Suppressor macrophage treated with lipopolysaccharide for 1 hour (primary cell): ENCODE measurements at regions not wholly inside any gene's neighbourhood (a gene's known extent, or its start where the extent isn't known, plus 50 kb on each side); places are given as distances from the start of the nearest gene placed in this dataset.
"Not testable (repeated sequence)": the region's sequence is repeated elsewhere in the genome, so short reads cannot be mapped to it uniquely, and the experiment has no call there.

ENCODE experiments used
- DNase-seq, 3 donors: peaks; one replicate each; pipeline ENCODE4 v3.0.0-alpha.2; 2020 to 2022

GRCh38 chr10:63795094-63795860 lies 274.1 kb downstream of the REEP3 start:
- no peak for DNase-seq

DNA sequence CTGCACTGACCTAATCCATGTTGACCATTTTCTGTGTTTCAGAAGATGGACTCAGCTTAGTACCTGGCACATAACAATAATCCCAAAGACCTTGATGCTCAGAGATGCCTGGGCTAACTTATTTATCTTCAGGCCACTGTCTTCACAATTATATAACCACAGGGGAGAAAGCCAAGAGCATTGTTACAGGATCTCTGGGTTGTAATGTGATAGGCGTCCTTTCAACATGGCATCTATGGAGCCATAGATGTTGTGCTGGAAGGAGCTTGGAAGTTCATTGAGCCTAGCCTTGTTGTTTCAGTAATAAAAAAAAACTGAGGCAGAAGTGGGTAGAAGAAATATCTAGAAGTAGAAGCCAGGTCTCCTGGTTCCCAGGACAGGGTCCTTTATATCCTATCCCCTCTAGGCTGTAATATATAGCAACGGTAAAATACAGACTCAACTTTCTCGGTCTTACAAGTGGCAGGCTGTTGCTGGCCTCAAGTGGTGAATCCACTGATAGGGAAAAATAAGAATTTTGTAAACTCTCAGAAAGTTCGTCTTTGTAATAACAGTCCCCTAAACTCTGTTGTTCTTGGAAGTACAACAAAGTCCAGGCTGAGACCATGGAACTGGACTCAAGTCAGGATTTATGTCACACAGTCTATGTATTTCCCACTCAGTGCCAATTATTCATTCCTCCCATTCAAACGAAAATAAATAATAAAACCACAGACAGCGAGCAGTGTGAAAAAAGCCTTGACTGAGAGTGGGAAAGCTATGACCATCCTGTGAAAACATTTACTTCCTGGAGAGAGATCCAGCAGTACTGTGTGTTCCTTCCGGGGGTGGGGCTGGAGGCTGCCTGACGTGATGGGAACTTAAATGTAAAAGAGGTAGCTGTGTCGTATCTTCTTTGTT lies 277.6 kb downstream of the REEP3 start:
- DNase-seq: peak in 2 of 3 donors; percentile 4 to 10

DNA sequence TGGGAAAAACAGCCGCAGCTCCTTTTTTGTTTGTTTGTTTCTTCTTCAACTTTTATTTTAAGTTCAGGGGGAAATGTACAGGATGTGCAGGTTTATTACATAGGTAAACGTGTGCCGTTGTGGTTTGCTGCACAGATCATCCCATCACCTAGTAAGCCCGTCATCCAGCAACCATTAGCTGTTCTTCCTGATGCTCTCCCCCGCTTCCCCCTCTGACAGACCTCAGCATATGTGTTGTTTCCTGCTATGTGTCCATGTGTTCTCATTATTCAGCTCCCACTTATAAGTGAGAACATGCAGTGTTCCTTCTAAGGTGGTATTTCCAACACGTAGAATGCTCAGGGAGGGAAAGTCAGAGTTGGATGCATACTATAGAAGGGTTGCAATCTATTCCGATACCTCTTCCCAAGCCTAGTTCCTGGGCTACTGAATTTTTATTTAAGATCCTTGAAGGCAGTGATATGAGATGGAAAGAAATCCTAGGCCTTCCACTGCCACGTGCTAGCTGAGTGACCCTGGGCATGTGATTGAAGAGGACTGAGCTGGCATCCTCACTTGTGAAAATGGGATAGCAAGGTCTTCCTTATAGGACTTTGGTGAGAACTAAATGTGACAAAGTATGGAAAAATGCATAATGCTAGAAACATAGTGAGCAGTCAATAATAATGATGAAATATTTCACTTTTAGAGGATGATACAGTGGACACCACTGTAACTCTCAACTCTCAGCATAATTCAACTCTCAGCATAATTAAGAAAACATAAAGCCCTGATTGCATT lies 278.5 kb downstream of the REEP3 start:
- no peak for DNase-seq

DNA sequence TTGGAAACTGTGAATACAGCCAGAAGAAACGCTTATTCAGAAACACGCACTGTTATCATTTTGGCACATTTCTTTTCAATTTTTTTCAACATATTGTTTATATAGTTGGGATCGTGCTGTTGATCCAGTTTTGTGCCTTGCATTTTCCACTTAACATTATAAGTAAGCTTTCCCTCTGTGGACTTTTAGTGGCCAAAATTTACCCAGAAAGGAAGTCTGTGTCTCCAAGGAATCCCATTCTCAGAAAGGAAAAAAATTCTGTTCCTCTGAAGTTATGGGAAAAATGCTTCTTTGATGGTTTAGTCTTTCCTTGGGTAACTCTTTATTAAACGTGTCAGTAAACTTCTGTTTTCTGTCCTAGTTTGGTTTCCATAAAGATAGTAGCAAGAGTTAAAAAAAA lies 280.0 kb downstream of the REEP3 start:
- peak in 1 of 3 donors; percentile 8 for DNase-seq

DNA sequence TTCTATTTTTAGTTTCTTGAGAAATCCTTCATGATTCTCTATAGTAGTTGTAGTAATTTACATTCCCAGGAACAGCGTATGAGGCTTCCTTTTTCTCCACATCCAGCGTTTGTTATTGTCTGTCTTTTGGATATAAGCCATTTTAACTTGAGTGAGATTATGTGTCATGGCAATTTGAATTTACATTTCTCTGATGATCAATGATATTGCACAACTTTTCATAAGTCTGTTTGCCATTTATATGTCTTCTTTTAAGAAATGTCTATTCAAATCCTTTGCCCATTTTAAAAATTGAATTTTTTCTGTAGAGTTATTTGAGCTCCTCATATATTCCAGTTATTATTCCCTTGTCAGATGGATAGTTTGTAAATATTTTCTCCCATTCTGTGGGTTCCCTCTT lies 285.1 kb downstream of the REEP3 start:
- no peak for DNase-seq

DNA sequence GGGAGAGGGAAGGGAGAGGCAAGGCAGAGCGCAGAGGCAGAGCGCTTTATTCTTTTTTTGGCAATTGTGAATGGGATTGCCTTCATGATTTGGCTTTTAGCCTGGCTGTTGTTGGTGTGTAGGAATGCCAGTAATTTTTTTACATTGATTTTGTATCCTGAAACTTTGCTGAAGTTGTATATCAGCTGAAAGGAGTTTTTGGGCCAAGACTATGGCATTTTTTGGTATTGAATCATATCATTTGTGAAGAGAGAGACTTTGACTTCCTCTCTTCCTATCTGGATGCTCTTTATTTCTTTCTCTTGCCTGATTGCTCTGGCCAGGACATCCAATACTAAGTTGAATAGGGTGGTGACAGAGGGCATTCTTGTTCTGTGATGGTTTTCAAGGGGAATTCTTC lies 291.3 kb downstream of the REEP3 start:
- no peak for DNase-seq

- DNase-seq: peak; percentile 53 to 78 (median 71)
These were observed 298.6 kb downstream of the REEP3 start for GRCh38 chr10:63819753-63820329.

DNA sequence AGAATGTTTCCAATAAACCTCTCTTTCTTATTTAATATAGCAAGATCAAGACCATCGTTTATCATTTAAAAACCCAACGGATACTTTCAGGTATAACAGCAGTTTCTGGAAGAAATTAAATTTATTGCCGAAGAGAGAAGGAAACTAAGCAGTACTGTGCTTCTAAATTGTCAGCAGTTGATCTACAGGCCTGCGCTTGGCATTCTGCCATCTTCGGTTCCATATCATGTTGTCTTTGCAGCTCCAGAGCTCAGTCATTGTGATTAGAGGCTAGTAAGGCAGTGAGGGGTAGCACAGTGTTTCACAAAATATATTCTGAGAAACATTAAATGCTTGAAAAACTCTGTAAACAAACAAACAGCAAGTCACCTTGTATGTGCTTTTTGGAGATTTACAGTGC lies 301.3 kb downstream of the REEP3 start:
- DNase-seq: no peak

- DNase-seq: no peak
These were observed 303.9 kb downstream of the REEP3 start for GRCh38 chr10:63825111-63825510.

DNA sequence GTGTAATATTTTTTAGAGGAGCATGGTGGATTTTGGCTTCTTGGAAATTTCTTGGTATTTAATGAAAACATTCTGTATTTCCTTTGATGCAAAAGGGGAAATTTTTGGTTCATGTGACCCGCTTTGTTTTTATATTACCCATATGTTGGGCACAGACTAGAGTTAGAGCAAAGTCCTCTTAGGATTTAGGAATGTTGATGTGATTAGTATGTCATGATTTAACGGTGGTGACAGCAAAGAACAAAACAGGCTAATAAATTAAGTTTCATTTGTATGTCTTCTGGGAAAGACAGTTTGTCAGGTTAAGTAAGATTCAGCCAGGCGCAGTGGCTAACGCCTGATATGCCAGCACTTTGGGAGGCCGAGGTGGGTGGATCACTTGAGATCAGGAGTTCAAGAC lies 304.6 kb downstream of the REEP3 start:
- DNase-seq: no peak

DNA sequence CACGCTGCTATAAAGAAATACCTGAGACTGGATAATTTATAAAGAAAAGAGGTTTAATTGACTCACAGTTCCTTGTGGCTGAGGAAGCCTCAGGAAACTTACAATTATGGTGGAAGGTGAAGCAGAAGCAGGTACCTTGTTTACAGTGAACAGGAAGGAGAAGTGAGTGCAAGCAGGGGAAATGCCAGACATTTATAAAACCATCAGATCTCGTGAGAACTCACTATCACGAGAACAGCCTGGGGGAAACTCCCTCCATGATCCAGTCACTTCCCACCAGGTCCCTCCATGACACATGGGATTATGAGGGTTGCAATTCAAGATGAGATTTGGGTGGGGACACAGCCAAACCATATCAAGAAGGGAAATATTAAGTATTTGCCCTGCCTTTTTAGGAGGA lies 305.8 kb downstream of the REEP3 start:
- DNase-seq: peak in 2 of 3 donors; percentile 6 to 17

DNA sequence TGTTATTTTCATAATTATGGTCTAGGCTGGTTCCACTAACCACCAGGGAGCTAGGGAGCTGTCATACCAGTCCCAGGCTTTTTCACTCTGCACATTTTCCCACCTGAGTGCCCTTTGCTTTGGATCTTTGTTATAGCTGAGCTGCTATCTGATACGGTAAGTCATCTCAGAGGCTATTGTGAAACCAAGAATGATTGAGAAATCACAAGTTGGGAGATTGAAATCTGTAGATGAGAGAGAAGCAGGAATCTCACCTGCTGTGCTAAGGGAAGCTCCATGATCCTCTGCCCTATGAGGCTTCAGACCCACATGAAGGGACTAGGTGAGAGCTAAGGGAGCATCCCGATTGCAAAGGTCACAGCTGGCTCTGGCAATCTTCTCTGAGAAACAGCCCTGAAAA lies 307.8 kb downstream of the REEP3 start:
- DNase-seq: peak in 1 of 3 donors; percentile 8

DNA sequence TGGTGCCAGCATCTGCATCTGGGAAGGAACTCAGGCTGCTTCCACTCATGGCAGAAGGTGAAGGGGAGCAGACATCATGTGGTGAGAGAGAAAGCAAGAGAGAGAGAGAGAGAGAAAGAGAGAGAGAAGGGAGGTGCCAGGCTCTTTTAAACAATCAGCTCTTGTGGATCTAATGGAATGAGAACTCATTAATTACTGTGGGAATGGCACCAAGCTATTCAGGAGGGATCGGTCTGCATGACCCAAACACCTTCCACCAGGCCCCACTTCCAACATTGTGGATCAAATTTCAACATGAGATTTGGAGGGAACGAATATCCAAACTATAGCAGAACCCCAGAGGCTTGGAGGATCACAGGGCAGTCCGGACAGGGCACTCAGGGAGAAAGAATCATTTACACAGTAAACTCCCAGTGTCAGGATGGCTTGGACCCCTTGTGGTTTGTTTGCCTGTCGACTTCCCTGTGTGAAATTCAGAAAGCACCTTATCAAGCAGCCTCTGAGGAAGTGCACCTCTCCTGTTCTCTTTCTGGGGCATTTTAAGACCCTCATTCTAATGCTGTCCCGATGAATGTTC lies 308.5 kb downstream of the REEP3 start:
- no peak for DNase-seq

GRCh38 chr10:63832686-63833085 lies 311.5 kb downstream of the REEP3 start:
- DNase-seq: no peak

- no peak for DNase-seq
These were observed 312.3 kb downstream of the REEP3 start for GRCh38 chr10:63833411-63834060.

GRCh38 chr10:63836666-63837442 lies 315.7 kb downstream of the REEP3 start:
- no peak for DNase-seq

DNA sequence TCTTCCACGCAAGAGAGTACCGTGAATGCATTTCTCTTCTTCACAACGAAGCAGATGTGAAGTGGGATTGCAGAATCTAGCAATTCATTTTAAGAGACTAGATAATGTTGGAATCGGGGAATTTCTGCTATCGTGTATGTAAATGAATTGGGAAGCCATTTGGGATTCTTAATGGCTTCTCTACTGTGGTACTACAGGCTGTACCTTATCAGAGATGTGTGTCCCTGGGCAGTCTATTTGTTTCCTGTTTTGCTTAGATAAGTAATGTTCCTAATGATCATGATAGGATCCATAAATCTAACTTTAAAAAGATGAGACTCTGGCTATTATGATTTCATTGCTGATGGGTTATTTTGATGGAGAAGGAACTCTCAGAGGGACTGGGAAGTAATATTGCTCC lies 320.6 kb downstream of the REEP3 start:
- DNase-seq: no peak

- DNase-seq: no peak
These were observed 321.9 kb downstream of the REEP3 start for GRCh38 chr10:63843107-63843506.

DNA sequence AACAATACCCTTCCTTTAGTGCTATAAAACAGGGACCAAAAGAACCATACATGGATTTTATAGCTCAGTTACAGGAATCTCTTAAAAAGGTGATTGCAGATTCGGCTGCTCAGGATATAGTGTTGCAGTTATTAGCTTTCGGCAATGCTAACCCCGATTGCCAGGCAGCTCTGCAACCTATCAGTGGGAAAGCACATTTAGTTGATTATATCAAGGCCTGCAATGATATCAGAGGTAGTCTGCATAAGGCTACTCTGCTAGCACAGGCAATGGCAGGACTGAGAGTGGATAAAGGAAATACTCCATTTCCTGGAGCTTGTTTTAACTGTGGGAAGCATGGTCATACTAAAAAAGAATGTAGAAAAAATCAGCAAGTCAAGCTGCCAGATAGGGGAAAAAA lies 327.7 kb downstream of the REEP3 start:
- not testable (repeated sequence) for DNase-seq

DNA sequence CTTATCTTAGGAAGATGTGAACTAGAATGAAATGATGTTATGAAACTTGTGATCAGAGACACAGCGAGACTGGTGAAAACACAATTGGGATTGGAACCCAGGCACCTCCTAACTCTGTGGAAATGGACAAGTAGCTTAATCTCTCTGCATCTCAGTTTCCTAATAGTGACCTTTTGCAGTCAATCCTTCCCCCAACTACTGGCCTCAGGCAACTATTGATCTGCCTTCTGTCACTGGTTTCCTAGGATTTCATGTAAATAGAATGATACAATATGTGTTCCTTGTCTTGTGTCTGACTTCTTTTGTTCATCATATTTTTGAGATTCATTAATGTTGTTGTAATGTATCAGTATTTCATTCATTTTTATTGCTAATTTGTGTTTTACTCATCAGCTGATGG lies 341.7 kb downstream of the REEP3 start:
- no peak for DNase-seq

DNA sequence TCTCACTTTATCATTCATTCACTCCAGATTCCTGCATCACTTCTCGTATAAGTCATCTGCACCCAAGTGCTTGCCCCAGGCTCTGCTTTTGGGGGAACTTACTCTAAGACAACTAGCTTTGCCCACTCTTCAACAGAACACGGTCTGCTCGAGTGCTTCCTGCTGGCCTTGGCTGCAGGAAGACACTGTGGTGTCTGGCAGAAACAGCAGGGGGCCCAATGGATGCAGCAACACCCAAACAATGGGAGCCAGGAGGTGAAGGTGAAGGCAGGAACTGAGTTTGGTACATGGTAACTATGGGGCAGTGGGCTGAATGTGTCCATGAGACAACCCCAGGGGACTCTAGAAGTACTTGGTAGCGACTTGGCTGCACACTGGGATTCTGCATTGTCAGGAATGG lies 344.0 kb downstream of the REEP3 start:
- DNase-seq: no peak
